Stimulated activated CD4-positive, alpha-beta T cell treated with anti-CD3 and anti-CD28 coated beads, TNF-alpha, amount 100 ng/mL, for 1 hour (primary cell): ENCODE measurements at regions not wholly inside any gene's neighbourhood (a gene's known extent, or its start where the extent isn't known, plus 50 kb on each side); places are given as distances from the start of the nearest gene placed in this dataset.

Experiments
- DNase-seq, 3 donors: peaks; one replicate each; pipeline ENCODE4 v3.0.0-alpha.2; 2020; ENCODE audit warnings: low read depth in 3 of 3, low spot score in 1 of 3

- DNase-seq = no peak
Measured at GRCh38 chr18:67381608-67382150, 134.8 kb downstream of the DSEL start.

GRCh38 chr18:67380867-67381266, 135.7 kb downstream of the DSEL start:
- no peak for DNase-seq

DNA sequence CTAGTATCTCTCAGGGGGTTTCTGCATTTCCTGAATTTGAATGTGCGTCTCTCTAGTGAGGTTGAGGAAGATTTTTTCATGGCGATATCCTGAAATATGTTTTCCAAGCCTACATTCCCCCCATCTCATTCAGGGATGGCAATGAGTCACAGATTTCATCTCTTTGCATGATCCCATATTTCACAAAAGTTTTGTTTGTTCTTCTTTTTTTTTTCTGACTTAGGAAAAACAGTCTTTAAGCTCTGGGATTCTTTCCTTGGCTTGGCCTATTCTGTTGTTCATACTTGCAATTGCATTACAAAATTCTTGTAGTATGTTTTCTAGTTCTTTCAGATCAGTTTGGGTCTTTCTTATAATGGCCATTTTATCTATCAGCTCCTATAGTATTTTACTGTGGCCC, 136.5 kb downstream of the DSEL start:
- no peak for DNase-seq

- DNase-seq = no peak
Measured at GRCh38 chr18:67376372-67376771, 140.1 kb downstream of the DSEL start.

DNA sequence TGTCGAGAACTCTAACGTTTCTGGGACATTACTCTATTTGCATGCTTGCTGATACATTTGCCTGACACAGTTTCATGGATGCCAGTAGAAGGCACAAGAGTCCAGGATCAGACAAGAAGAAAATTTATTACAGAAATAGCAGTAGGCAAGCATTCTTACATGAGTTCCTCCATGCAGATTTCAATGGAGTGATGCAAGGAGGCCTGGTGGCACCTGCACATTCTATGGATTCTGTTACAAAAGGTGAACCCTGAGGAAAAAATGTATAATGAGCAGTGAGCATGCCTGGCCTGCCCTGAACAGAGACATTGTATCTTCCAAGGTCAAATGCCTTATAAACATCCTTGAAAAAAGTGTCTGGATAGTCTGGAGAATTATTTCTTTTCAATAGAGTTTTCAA, 142.9 kb downstream of the DSEL start:
- DNase-seq = no peak

DNA sequence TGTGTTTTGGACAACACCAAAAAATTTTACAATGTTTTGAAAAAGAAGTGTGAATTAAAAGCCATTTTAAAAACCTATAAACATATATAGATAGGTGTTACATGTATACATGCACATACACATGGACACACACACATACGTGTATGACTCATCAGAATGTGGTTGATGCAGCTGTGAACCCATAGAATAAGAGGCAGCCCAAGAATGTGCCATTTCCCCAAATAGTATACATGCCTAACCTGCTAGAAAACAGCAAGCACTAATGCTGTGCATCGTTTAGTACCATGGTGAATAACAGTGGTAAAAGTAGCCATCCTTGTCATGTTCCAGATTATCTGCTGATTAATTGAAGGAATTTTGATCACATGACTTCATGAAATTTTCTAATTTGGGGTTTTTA, 149.0 kb downstream of the DSEL start:
- DNase-seq = no peak

- DNase-seq = no peak
Measured at GRCh38 chr18:67363694-67364093, 152.8 kb downstream of the DSEL start.

DNA sequence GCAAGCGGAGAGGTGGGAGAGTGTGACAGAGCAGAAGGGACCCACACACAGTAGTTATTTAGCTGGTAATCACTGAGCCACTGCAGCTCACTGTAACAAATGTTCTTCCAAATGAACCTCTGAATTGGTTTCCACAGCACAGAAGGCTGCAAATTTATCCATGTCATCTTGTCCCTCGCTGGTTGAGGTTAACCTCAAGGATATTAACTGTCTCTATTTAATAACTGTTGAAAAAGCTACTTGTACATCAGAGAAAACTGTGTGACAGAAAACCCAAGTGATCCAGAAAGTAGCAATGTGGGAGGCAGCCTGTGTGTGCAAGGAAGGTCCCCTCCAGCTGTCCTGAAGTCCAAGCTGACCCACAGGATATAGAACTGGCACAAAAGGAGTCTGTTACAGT, 153.6 kb downstream of the DSEL start:
- no peak for DNase-seq

- DNase-seq = no peak
Measured at GRCh38 chr18:67359873-67360838, 156.4 kb downstream of the DSEL start.

DNA sequence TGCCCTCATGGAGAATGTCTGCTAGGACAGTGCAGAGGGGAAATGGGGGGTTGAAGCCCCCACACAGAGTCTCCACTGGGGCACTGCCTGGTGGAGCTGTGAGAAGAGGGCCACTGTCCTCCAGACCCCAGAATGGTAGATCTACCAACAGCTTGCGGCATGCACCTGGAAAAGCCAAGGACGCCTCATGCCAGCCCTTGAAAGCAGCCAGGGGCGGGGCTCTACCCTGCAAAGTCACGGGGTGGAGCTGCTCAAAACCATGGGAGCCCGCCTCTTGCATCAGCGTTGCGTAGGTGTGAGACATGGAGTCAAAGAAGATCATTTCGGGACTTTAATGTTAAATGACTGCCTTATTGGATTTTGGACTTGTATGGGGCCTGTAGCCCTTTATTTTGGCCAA, 157.6 kb downstream of the DSEL start:
- no peak for DNase-seq

DNA sequence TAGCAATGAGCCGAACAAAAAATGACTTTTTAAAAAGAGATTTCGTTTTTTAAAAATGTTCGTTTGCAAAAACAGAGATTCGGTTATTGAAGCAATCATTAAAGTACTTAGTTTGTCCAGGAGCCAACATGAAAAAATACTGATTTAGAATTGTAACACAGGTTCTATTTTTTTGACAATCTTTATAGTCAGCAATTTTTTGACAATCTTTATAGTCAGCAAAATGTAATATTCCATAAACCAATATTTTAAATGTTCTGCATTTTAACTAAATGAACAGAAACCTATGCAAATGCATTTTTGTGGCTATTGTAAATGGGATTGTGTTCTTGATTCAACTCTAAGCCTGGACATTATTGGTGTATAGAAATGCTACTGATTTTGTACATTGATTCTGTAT, 161.8 kb downstream of the DSEL start:
- DNase-seq = no peak

DNA sequence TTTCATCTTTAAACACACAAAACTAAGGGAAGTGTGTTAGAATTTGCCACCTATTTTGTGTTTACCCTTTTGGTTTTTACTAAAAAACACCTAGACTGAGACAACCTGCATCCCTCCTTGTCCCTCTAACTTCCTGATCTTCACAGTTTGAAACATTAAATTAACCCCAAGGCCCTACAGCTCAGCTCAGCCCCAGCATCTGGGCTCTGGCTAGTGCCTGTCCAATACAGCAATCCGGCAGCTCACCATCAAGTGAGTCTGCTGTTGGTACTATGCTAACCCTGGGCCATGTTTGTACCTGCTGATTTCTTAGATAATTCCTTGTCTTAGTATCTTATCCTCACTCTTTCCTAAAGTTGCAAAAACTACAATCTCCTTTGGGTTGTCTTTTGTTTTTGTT, 162.4 kb downstream of the DSEL start:
- DNase-seq = no peak

- no peak for DNase-seq
Measured at GRCh38 chr18:67347438-67347837, 169.1 kb downstream of the DSEL start.

- no peak for DNase-seq
Measured at GRCh38 chr18:67342159-67342558, 174.4 kb downstream of the DSEL start.

DNA sequence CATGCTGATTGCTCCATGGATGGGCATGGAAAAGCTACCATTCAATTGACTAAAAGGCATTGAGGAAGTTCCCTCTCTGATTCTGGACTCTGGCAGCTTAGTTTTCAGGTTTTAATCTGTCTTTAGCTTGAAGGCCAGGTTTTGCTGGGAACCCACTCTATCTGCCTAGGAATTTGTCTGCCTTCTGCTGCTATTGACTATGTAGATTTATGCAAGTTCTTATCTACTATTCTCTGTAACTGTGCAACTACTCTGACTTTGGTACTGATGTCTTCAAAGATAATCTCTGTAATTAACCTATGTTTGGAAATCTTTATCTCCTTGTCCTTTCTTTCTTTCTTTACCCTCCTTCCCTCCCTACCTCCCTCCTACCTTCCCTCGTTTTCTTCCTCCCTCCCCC, 178.8 kb downstream of the DSEL start:
- DNase-seq = no peak

- DNase-seq = no peak
Measured at GRCh38 chr18:67331857-67332256, 184.7 kb downstream of the DSEL start.

DNA sequence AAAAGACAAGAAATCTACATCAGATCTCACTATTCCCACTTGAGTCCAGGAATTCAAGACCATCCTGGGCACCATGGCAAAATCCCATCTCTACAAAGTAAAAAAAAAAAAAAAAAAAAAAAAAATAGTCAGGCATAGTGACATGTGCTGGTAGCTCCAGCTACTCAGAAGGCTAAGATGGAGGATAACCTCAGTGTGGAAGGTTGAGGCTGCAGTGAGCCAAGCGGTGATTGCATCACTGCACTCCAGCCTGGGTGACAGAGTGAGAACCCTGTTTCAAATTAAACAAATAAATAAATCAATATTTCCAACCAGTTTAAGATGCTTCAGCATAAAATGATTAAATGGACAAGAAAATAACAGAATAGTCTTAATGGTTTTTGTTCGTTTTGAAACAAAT, 197.4 kb downstream of the DSEL start:
- DNase-seq = no peak

GRCh38 chr18:67318651-67319050, 197.9 kb downstream of the DSEL start:
- no peak for DNase-seq

DNA sequence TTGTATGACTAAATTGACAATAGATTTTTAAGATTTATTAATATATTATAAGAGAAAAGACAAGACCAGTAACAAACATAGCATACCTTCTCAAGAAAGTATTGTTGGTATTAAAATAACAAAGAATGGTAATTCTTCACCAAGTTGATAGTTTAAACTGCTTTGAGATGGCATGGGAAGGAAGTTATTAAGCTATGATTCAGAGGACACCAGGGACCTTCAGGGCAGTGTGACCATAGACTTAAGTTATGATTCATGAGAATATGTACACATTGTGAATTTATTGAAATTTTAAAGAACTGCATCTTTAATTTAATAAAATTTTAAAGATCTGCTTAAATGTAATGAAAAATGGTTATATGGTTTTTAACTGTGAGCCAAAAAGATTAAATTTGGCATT, 205.7 kb downstream of the DSEL start:
- no peak for DNase-seq

DNA sequence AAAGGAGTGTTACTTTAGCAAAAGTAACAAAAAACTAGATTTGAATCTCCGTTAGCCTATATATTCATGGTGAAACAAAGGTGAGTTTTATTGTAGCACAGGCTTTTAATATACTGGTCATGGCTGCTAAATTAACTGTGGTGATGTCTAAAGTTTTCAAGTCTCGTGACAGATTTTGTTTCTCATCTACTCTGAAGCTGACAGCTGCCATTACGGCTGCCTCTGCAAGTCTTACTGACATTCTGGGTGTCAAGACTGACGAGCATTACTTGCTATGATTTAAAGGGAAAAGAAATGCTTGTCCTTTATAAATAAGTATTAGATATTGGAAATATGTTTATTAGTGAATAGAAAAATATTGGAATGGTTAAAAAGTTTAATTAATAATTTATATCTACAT, 207.7 kb downstream of the DSEL start:
- no peak for DNase-seq

DNA sequence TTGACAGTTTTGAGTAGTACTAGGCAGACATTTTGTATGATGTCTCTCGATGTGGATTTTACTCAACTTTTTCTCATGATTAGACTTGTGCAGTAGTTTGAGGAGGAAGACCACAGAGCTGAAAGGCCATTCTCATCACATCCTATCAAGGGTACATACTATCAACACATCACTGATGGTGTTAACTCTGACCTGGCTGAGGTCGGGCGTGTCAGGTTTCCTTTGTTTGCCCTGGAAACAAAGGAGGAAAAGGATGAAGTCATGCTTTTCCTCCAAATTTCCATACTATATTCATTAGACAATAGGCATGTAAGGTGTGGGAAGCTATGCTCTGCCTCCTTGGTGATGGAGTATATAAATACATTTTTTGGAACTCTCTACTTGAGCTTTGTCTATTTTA, 211.1 kb downstream of the DSEL start:
- no peak for DNase-seq

- DNase-seq = no peak
Measured at GRCh38 chr18:67302043-67302442, 214.5 kb downstream of the DSEL start.

DNA sequence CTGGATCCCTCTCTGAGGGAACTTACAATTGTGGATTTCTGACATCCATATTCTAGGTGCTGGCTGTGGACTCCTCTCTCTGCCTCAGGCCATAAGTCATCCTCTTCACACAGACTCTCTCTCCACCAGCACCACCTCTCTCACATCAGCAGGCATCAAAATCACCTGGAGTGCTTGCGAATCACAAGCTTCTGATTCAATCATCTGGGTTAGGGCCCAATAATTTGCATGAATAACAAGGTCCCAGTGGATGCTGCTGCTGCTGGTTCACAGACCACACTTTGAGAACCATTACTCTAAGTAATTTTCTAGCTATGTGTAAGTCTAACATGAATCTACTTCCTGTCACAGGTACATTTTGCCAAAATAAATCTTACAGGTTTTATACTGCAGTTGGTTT, 214.9 kb downstream of the DSEL start:
- no peak for DNase-seq
